A549 (cell line): ENCODE measurements at regions not wholly inside any gene's neighbourhood (a gene's known extent, or its start where the extent isn't known, plus 50 kb on each side); places are given as distances from the start of the nearest gene placed in this dataset.

Source experiments
- ATAC-seq, 2 experiments: fragments of 200-7000 bp in 1 of 2; fragments of >200 bp in 1 of 2; cut with Nextera tagmentation in 1 of 2; cut with Tn5 transposase in 1 of 2; 3 replicates each; pipeline versions ENCODE4 v1.8.0 to v1.9.1; 2018 to 2020; ENCODE audit warnings: mild to moderate bottlenecking in 1 of 2, moderate library complexity in 1 of 2
- CTCF ChIA-PET: fragments of 300-600 bp; sonication (Branson Sonifier 250); formaldehyde crosslinking; extraction: SDS; loops from one replicate; lab custom pipeline; 2021; ENCODE audit warnings: antibody characterized with exemption, inconsistent platforms; lab: Yijun Ruan, JAX
- POLR2A ChIA-PET: fragments of 350-600 bp; formaldehyde crosslinking; extraction: SDS; loops from one replicate; lab custom pipeline; 2021; ENCODE audit warnings: antibody characterized with exemption, inconsistent platforms; lab: Yijun Ruan, JAX
- DNase-seq, 2 experiments: peaks; one replicate each; pipeline versions ENCODE4 v3.0.0 to v3.0.0-alpha.2; 2011 to 2016; ENCODE audit warnings: low read depth in 1 of 2, low spot score in 1 of 2
- FAIRE-seq: peaks from 2 replicates; lab custom pipeline; 2011; peaks lifted over from hg19 to GRCh38; lab: Jason Lieb, UNC
- H3K27ac ChIP-seq, 2 experiments: fragments of >200 bp; sonication (Bioruptor Twin); formaldehyde crosslinking; 3 replicates each; pipeline ENCODE4 v1.5.1; 2016 to 2017
- H3K4me1 ChIP-seq: fragments of >200 bp; sonication (Bioruptor Twin); formaldehyde crosslinking; 3 replicates; pipeline ENCODE4 v1.6.1; 2016
- H3K4me2 ChIP-seq: fragments of >200 bp; sonication (Bioruptor Twin); formaldehyde crosslinking; 3 replicates; pipeline ENCODE4 v1.6.1; 2016
- H3K4me3 ChIP-seq: fragments of >200 bp; sonication (Bioruptor Twin); formaldehyde crosslinking; 3 replicates; pipeline ENCODE4 v1.5.1; 2016
- H3K9me3 ChIP-seq: fragments of >200 bp; sonication (Bioruptor Twin); formaldehyde crosslinking; 3 replicates; pipeline ENCODE4 v1.6.1; 2016
- BCL3 ChIP-seq: fragments of >200 bp; sonication (Bioruptor Twin); formaldehyde crosslinking; IDR thresholded peaks from 3 replicates; pipeline ENCODE4 v1.6.1; 2016
- BHLHE40 ChIP-seq: IDR thresholded peaks from 2 replicates; pipeline ENCODE4 v1.6.1; 2012; ENCODE audit warnings: low read depth, low read length, inconsistent platforms
- CHD2 ChIP-seq: fragments of 150-350 bp; IDR thresholded peaks from 2 replicates; pipeline ENCODE4 v1.6.1; 2014; ENCODE audit warnings: low read length; ENCODE audit not compliant: partially characterized antibody
- EHF ChIP-seq: fragments of 250-450 bp; sonication (Bioruptor Pico); IDR thresholded peaks from 2 replicates; pipeline ENCODE4 v1.5.0; 2020; ENCODE audit warnings: mild to moderate bottlenecking
- FOSL2 ChIP-seq, 2 experiments: fragments of 450-650 bp in 1 of 2; fragments of >200 bp in 1 of 2; sonication (Bioruptor Twin) in 1 of 2; formaldehyde crosslinking; IDR thresholded peaks; 2 replicates each; pipeline versions ENCODE4 v1.5.0 to v1.6.1; 2016 to 2020; ENCODE audit warnings: mild to moderate bottlenecking in 1 of 2, moderate library complexity in 1 of 2
- GATA3 ChIP-seq: IDR thresholded peaks from 2 replicates; pipeline ENCODE4 v1.6.1; 2012; ENCODE audit warnings: borderline replicate concordance
- HDAC2 ChIP-seq: fragments of 200-600 bp; sonication (generic); IDR thresholded peaks from 2 replicates; pipeline ENCODE4 v1.6.1; 2016
- HEYL ChIP-seq: fragments of 250-450 bp; sonication (Bioruptor Pico); IDR thresholded peaks from 2 replicates; pipeline ENCODE4 v1.8.0; 2021; ENCODE audit warnings: mild to moderate bottlenecking, moderate library complexity
- HOXB13 ChIP-seq: fragments of 250-450 bp; sonication (Bioruptor Pico); IDR thresholded peaks from 2 replicates; pipeline ENCODE4 v1.5.0; 2020; ENCODE audit warnings: low read depth, mild to moderate bottlenecking, moderate library complexity
- JUNB ChIP-seq: fragments of >200 bp; sonication (Bioruptor Twin); formaldehyde crosslinking; IDR thresholded peaks from 2 replicates; pipeline ENCODE4 v1.6.1; 2016
- KDM1A ChIP-seq: fragments of 200-600 bp; sonication (generic); IDR thresholded peaks from 2 replicates; pipeline ENCODE4 v1.6.1; 2016; ENCODE audit warnings: low read depth, mild to moderate bottlenecking
- MAFK ChIP-seq: fragments of 450-650 bp; IDR thresholded peaks from 2 replicates; pipeline ENCODE4 v1.6.1; 2014; ENCODE audit not compliant: partially characterized antibody
- MAZ ChIP-seq: fragments of 150-350 bp; IDR thresholded peaks from 2 replicates; pipeline ENCODE4 v1.6.1; 2014; ENCODE audit warnings: antibody characterized with exemption, low read depth, low read length, borderline replicate concordance
- MYC ChIP-seq: IDR thresholded peaks from 2 replicates; pipeline ENCODE4 v1.6.1; 2012; ENCODE audit warnings: mild to moderate bottlenecking, inconsistent platforms, low read length, improper control_type of control experiment, borderline replicate concordance
- NFE2L2 ChIP-seq: fragments of 150-350 bp; conservative IDR thresholded peaks from 2 replicates; pipeline ENCODE4 v1.6.1; 2014; ENCODE audit warnings: low read length
- POLR2AphosphoS2 ChIP-seq: conservative IDR thresholded peaks from 2 replicates; pipeline ENCODE4 v1.6.1; 2012; ENCODE audit warnings: low read length, improper control_type of control experiment, inconsistent platforms
- RARB ChIP-seq: fragments of 250-450 bp; sonication (Bioruptor Pico); IDR thresholded peaks from 2 replicates; pipeline ENCODE4 v1.8.0; 2021; ENCODE audit warnings: mild to moderate bottlenecking, moderate library complexity
- RCOR1 ChIP-seq: fragments of 150-350 bp; IDR thresholded peaks from 2 replicates; pipeline ENCODE4 v1.6.1; 2014; ENCODE audit warnings: antibody characterized with exemption, low read length, low read depth
- REST ChIP-seq: fragments of 200-600 bp; sonication (generic); IDR thresholded peaks from 2 replicates; pipeline ENCODE4 v1.6.1; 2016; ENCODE audit warnings: antibody characterized with exemption, mild to moderate bottlenecking, moderate library complexity
- SMC3 ChIP-seq: fragments of >200 bp; sonication (Bioruptor Twin); formaldehyde crosslinking; IDR thresholded peaks from 3 replicates; pipeline ENCODE4 v1.6.1; 2018; ENCODE audit warnings: inconsistent platforms
- SREBF2 ChIP-seq: fragments of 450-650 bp; IDR thresholded peaks from 2 replicates; pipeline ENCODE4 v1.6.1; 2014; ENCODE audit warnings: mild to moderate bottlenecking, moderate library complexity
- TP53 ChIP-seq: fragments of 250-450 bp; sonication (Bioruptor Pico); IDR thresholded peaks from 2 replicates; pipeline ENCODE4 v1.5.0; 2021; ENCODE audit warnings: mild to moderate bottlenecking, moderate library complexity
- USF2 ChIP-seq: fragments of 450-650 bp; IDR thresholded peaks from 2 replicates; pipeline ENCODE4 v1.6.1; 2014; ENCODE audit warnings: antibody characterized with exemption
- ZNF302 ChIP-seq: fragments of 250-450 bp; sonication (Bioruptor Pico); IDR thresholded peaks from 2 replicates; pipeline ENCODE4 v1.9.0; 2021; ENCODE audit warnings: inconsistent platforms, mild to moderate bottlenecking, moderate library complexity
- ZSCAN20 ChIP-seq: fragments of 250-450 bp; sonication (Bioruptor Pico); IDR thresholded peaks from 2 replicates; pipeline ENCODE4 v1.8.0; 2022; ENCODE audit warnings: mild to moderate bottlenecking, moderate library complexity
- WGBS: methylation state at CpG from one replicate; pipeline ENCODE4 v1.1.6; 2017; ENCODE audit errors: missing lambda C conversion rate; 5-methylcytosine and 5-hydroxymethylcytosine counted together
- TF ChIP-seq, protein P1 (sequence below): IDR thresholded peaks from 2 replicates; pipeline ENCODE4 v1.6.1; 2012; ENCODE audit warnings: low read depth, borderline replicate concordance

GRCh38 chr13:55963934-55964333 lies 1176.8 kb upstream of the PRR20A start:
- 0% methylated on average over 1 of the region's 1 CpG for WGBS
- Histone ChIP-seq H3K9me3 (no peaks in the 10 kb centered on the region), H3K4me3 (no peak overlapping the region), H3K4me2 (no peak overlapping the region), H3K27ac (no peak overlapping the region), H3K4me1 (no peaks in the 10 kb centered on the region)
- TF ChIP-seq TP53 (no peak), EHF (no peak), SREBF2 (no peak), MYC (no peak), MAZ (no peak), ZNF302 (CRISPR knock-in tag) (no peak), MAFK (no peak), RCOR1 (no peak), BHLHE40 (no peak), ZSCAN20 (CRISPR knock-in tag) (no peak), CHD2 (no peak), KDM1A (no peak), RARB (CRISPR knock-in tag) (no peak), REST (no peak), JUNB (no peak), BCL3 (no peak), HOXB13 (CRISPR knock-in tag) (no peak)
- TF ChIP-seq, protein P1, sequence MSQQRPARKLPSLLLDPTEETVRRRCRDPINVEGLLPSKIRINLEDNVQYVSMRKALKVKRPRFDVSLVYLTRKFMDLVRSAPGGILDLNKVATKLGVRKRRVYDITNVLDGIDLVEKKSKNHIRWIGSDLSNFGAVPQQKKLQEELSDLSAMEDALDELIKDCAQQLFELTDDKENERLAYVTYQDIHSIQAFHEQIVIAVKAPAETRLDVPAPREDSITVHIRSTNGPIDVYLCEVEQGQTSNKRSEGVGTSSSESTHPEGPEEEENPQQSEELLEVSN = no peak
- ChIA-PET POLR2A (no interaction called here), CTCF (no interaction called here)
- DNase-seq = no peak
- FAIRE-seq = no peak
- no peak for ATAC-seq

DNA sequence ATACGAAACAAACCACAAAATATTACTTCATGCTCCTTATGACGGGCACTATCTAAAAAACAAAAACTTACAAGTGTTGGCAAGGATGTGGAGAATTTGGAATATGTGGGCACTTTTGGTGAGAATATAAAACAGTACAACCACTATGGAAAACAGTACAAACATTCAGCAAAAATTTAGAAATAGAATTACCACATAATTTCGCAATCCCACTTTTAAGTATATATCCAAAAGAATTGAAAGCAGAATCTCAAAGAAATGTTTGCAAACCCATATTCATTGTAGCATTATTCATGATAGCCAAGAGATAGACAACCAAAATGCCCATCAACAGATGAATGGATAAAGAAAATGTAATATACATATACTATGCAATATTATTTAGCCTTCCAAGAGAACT lies 1173.7 kb upstream of the PRR20A start:
- no peak for DNase-seq
- no peak for TF ChIP-seq MAZ
- no peak for TF ChIP-seq SMC3
- no peak for TF ChIP-seq CHD2
- TF ChIP-seq HEYL (CRISPR knock-in tag) = no peak
- no peak for TF ChIP-seq HOXB13 (CRISPR knock-in tag)
- no peak for TF ChIP-seq GATA3
- no peak for TF ChIP-seq MAFK
- no peak for TF ChIP-seq RCOR1
- TF ChIP-seq USF2 = no peak
- no peak for TF ChIP-seq NFE2L2
- no peak for TF ChIP-seq HDAC2
- no peak for TF ChIP-seq MYC
- TF ChIP-seq FOSL2 (IDR thresholded peaks at IDR 0.05) = no peak
- TF ChIP-seq FOSL2 (CRISPR knock-in tag; IDR thresholded peaks at IDR 0.05) = no peak
- TF ChIP-seq POLR2AphosphoS2 = no peak
- no peak for TF ChIP-seq RARB (CRISPR knock-in tag)
- TF ChIP-seq, all 56 proteins: peak for 0
- ChIA-PET POLR2A (no interaction called here), CTCF (no interaction called here)
- FAIRE-seq = no peak
- WGBS = 29% methylated on average over 3 of the region's 3 CpGs
- ATAC-seq = no peak
- Histone ChIP-seq H3K4me1 (no peaks in the 10 kb centered on the region), H3K27ac (no peak overlapping the region), H3K4me3 (no peak overlapping the region), H3K9me3 (no peaks in the 10 kb centered on the region), H3K4me2 (no peak overlapping the region)
